Erythroblast (primary cell): ENCODE measurements at regions not wholly inside any gene's neighbourhood (a gene's known extent, or its start where the extent isn't known, plus 50 kb on each side); places are given as distances from the start of the nearest gene placed in this dataset.

Experiments
- GATA1 ChIP-seq: IDR thresholded peaks from 2 replicates; pipeline ENCODE4 v1.6.1; 2011; ENCODE audit warnings: low read depth, mild to moderate bottlenecking, control low read depth, low read length, moderate library complexity
- POLR2A ChIP-seq: IDR thresholded peaks from 2 replicates; pipeline ENCODE4 v1.6.1; 2011; ENCODE audit warnings: mild to moderate bottlenecking, low read length

- TF ChIP-seq POLR2A (no peak), GATA1 (no peak)
Observed at GRCh38 chr2:21257621-21258020, 133.9 kb downstream of the TDRD15 start.
